ENCODE measurements at regions not wholly inside any gene's neighbourhood (a gene's known extent, or its start where the extent isn't known, plus 50 kb on each side); places are given as distances from the start of the nearest gene placed in this dataset.
A peak's percentile ranks its signal among the peaks of the same experiment; 100 is the strongest.
"Not testable (repeated sequence)": the region's sequence is repeated elsewhere in the genome, so short reads cannot be mapped to it uniquely, and the experiment has no call there.

GRCh38 chr11:97570636-97571035 lies 1180.8 kb downstream of the JRKL start:
- no peak overlapping the region for H3K27ac ChIP-seq
- no peak for TF ChIP-seq CTCF (conservative IDR thresholded peaks at IDR 0.05)

- H3K27ac ChIP-seq = not testable (repeated sequence)
These were observed 1184.0 kb downstream of the JRKL start for GRCh38 chr11:97573771-97574170.

GRCh38 chr11:97574976-97575665 lies 1185.3 kb downstream of the JRKL start:
- no peak for TF ChIP-seq CTCF (conservative IDR thresholded peaks at IDR 0.05)
- no peak overlapping the region for H3K27ac ChIP-seq

- no peak for TF ChIP-seq CTCF (conservative IDR thresholded peaks at IDR 0.05)
- H3K27ac ChIP-seq = no peak overlapping the region
These were observed 1217.6 kb downstream of the JRKL start for GRCh38 chr11:97607291-97608000.

GRCh38 chr11:97610000-97610399 lies 1220.2 kb downstream of the JRKL start:
- H3K27ac ChIP-seq = no peak overlapping the region
- TF ChIP-seq CTCF (conservative IDR thresholded peaks at IDR 0.05) = no peak

GRCh38 chr11:97610854-97611253 lies 1221.0 kb downstream of the JRKL start:
- no peak overlapping the region for H3K27ac ChIP-seq
- 0 out of 2 replicates have a peak, but pooled peaks have one; percentile 8 for TF ChIP-seq CTCF (conservative IDR thresholded peaks at IDR 0.05)

- H3K27ac ChIP-seq = no peak overlapping the region
- no peak for TF ChIP-seq CTCF (conservative IDR thresholded peaks at IDR 0.05)
These were observed 1221.5 kb downstream of the JRKL start for GRCh38 chr11:97611345-97611744.

GRCh38 chr11:97614606-97615005 lies 1224.8 kb downstream of the JRKL start:
- no peak for TF ChIP-seq CTCF (conservative IDR thresholded peaks at IDR 0.05)
- no peak overlapping the region for H3K27ac ChIP-seq
